HepG2 (cell line): ENCODE measurements at regions not wholly inside any gene's neighbourhood (a gene's known extent, or its start where the extent isn't known, plus 50 kb on each side); places are given as distances from the start of the nearest gene placed in this dataset.

Source experiments
- ATAC-seq: fragments of 200-7000 bp; cut with Tn5 transposase; 3 replicates; pipeline ENCODE4 v1.9.1; 2020; ENCODE audit warnings: mild to moderate bottlenecking, moderate library complexity
- BruUV-seq: library from RNA; stranded (reverse); fragments of 400-500 nt; replicated peaks from 2 replicates; lab custom pipeline; 2021; lab: Mats Ljungman, UMichigan
- CTCF ChIA-PET: fragments of 300-600 bp; formaldehyde crosslinking; extraction: SDS; loops from one replicate; lab custom pipeline; 2021; ENCODE audit warnings: low total read pairs, inconsistent platforms, low intra/inter-chr PET ratio; lab: Yijun Ruan, JAX
- POLR2A ChIA-PET: fragments of 350-600 bp; sonication (Branson Sonifier 250); formaldehyde crosslinking; loops from one replicate; lab custom pipeline; 2020; ENCODE audit warnings: antibody characterized with exemption, inconsistent platforms; lab: Yijun Ruan, JAX
- DNase-seq: peaks from one replicate; pipeline ENCODE4 v3.0.0-alpha.2; 2015; ENCODE audit warnings: low spot score
- FAIRE-seq: peaks from 3 replicates; lab custom pipeline; 2011; peaks lifted over from hg19 to GRCh38; lab: Jason Lieb, UNC
- H2AFZ ChIP-seq: one replicate; pipeline ENCODE4 v1.6.1; 2011; ENCODE audit warnings: low read length, inconsistent platforms
- H3K27ac ChIP-seq: fragments of 300-600 bp; 3 replicates; pipeline ENCODE4 v1.8.0; 2011; ENCODE audit warnings: mixed run types, mild to moderate bottlenecking, mixed read lengths, low read length, inconsistent platforms; ENCODE audit not compliant: insufficient read depth; ENCODE audit errors: extremely low read length
- H3K27me3 ChIP-seq, 2 experiments: fragments of 200-600 bp in 1 of 2; 2 replicates in 1 of 2; 3 replicates in 1 of 2; pipeline versions ENCODE4 v1.6.0 to v1.8.0; 2011; ENCODE audit warnings: low read length in 2 of 2, mild to moderate bottlenecking in 2 of 2, moderate library complexity in 2 of 2, inconsistent platforms in 1 of 2; ENCODE audit not compliant: insufficient read depth in 2 of 2, control insufficient read depth in 1 of 2
- H3K36me3 ChIP-seq, 2 experiments: fragments of 200-600 bp in 1 of 2; replicated peaks in 1 of 2; 2 replicates in 1 of 2; 3 replicates in 1 of 2; pipeline versions ENCODE4 v1.5.1 to v1.8.0; 2011; ENCODE audit warnings: low read length in 2 of 2, inconsistent platforms in 1 of 2; ENCODE audit not compliant: insufficient read depth in 2 of 2, control insufficient read depth in 1 of 2
- H3K4me1 ChIP-seq: 2 replicates; pipeline ENCODE4 v1.5.1; 2012; ENCODE audit warnings: low read length, inconsistent platforms; ENCODE audit not compliant: insufficient read depth
- H3K4me2 ChIP-seq: 2 replicates; pipeline ENCODE4 v1.6.0; 2011; ENCODE audit warnings: low read depth, low read length, inconsistent platforms
- H3K4me3 ChIP-seq, 3 experiments: fragments of 200-600 bp in 1 of 3; sonication (generic), shearing (Covaris generic) in 1 of 3; replicated peaks in 1 of 3; 2 replicates each; pipeline ENCODE4 v1.5.1; 2011 to 2016; ENCODE audit warnings: low read length in 3 of 3, inconsistent platforms in 2 of 3, low read depth in 2 of 3, mild to moderate bottlenecking in 2 of 3, control low read depth in 1 of 3, mixed read lengths in 1 of 3; ENCODE audit not compliant: insufficient read depth in 1 of 3
- H3K79me2 ChIP-seq: one replicate; pipeline ENCODE4 v1.6.1; 2011; ENCODE audit warnings: low read length, inconsistent platforms; ENCODE audit not compliant: insufficient read depth
- H3K9ac ChIP-seq: 2 replicates; pipeline ENCODE4 v1.6.0; 2011; ENCODE audit warnings: mild to moderate bottlenecking, low read depth, low read length, inconsistent platforms; ENCODE audit not compliant: insufficient read depth
- H3K9me3 ChIP-seq: 2 replicates; pipeline ENCODE4 v1.5.1; 2012; ENCODE audit warnings: mild to moderate bottlenecking, low read length
- H4K20me1 ChIP-seq: 2 replicates; pipeline ENCODE4 v1.6.0; 2011; ENCODE audit warnings: inconsistent platforms, mild to moderate bottlenecking, low read length, moderate library complexity; ENCODE audit not compliant: insufficient read depth
- ARID2 ChIP-seq: sonication (generic); formaldehyde crosslinking; IDR thresholded peaks from 2 replicates; pipeline ENCODE4 v1.8.1; 2022; ENCODE audit warnings: mild to moderate bottlenecking, missing genetic modification reagents, borderline replicate concordance
- CHD4 ChIP-seq: fragments of 200-600 bp; sonication (generic); IDR thresholded peaks from 2 replicates; pipeline ENCODE4 v1.7.0; 2017; ENCODE audit warnings: mild to moderate bottlenecking, low read length, borderline replicate concordance
- IRF2 ChIP-seq: IDR thresholded peaks from 2 replicates; pipeline ENCODE4 v1.6.1; 2018; ENCODE audit warnings: missing genetic modification reagents, missing compliant biosample characterization
- KAT8 ChIP-seq: IDR thresholded peaks from 2 replicates; pipeline ENCODE4 v1.6.1; 2016; ENCODE audit warnings: missing genetic modification reagents, missing compliant biosample characterization
- KMT2B ChIP-seq: IDR thresholded peaks from 2 replicates; pipeline ENCODE4 v1.6.1; 2016; ENCODE audit warnings: missing genetic modification reagents, missing compliant biosample characterization
- MXI1 ChIP-seq: IDR thresholded peaks from 3 replicates; pipeline ENCODE4 v1.6.1; 2012; ENCODE audit warnings: low read depth, low read length, inconsistent platforms, borderline replicate concordance
- NFAT5 ChIP-seq: sonication (generic); formaldehyde crosslinking; IDR thresholded peaks from 2 replicates; pipeline ENCODE4 v1.4.0; 2020; ENCODE audit warnings: missing genetic modification reagents
- RCOR2 ChIP-seq: IDR thresholded peaks from 2 replicates; pipeline ENCODE4 v1.6.1; 2016; ENCODE audit warnings: missing biosample characterization, missing genetic modification reagents
- SAFB2 ChIP-seq: sonication (generic); formaldehyde crosslinking; IDR thresholded peaks from 2 replicates; pipeline ENCODE4 v1.5.1; 2020; ENCODE audit warnings: missing genetic modification reagents, low read depth, mild to moderate bottlenecking, borderline replicate concordance
- ZNF260 ChIP-seq: sonication (generic); formaldehyde crosslinking; IDR thresholded peaks from 2 replicates; pipeline ENCODE4 v1.4.0; 2020; ENCODE audit warnings: missing genetic modification reagents, low read depth, mild to moderate bottlenecking, borderline replicate concordance
- ZNF782 ChIP-seq: sonication (generic); formaldehyde crosslinking; IDR thresholded peaks from 2 replicates; pipeline ENCODE4 v1.4.0; 2020; ENCODE audit warnings: missing genetic modification reagents, mild to moderate bottlenecking, borderline replicate concordance
- WGBS: methylation state at CpG from one replicate; pipeline ENCODE4 v1.1.6; 2017; ENCODE audit warnings: low lambda C conversion rate; 5-methylcytosine and 5-hydroxymethylcytosine counted together
- in situ Hi-C: cut with HindIII; loops from 2 replicates; pipeline ENCODE4 v1.10.0; 2017; ENCODE audit warnings: low pct_unique_long_range_greater_than_20kb; ENCODE audit not compliant: extremely low pct_ligation_motif_present
- intact Hi-C: fragments of 100-400 bp; cut with micrococcal nuclease; formaldehyde crosslinking; loops from one replicate; pipeline ENCODE4 v1.10.0; 2022; ENCODE audit not compliant: unreplicated experiment

GRCh38 chr5:4873652-4874051, 266.5 kb upstream of the ADAMTS16 start:
- 17% methylated on average over 6 of the region's 8 CpGs for WGBS

More at GRCh38 chr5:4873652-4874051, 266.5 kb upstream of the ADAMTS16 start:
- H3K27ac ChIP-seq, result no peak overlapping the region
- peaks cover 3 to 42% of the 10 kb centered on the region in 2 experiments; a peak in 4 of 5 replicates for H3K27me3 ChIP-seq
- DNase-seq (no peak), FAIRE-seq (no peak), ATAC-seq (no peak)
- TF ChIP-seq NFAT5 (CRISPR knock-in tag), result no peak
- TF ChIP-seq ARID2, result no peak
- TF ChIP-seq SAFB2, result no peak
- no peak for TF ChIP-seq IRF2 (CRISPR knock-in tag)
- no peak for TF ChIP-seq ZNF782 (CRISPR knock-in tag)
- TF ChIP-seq KMT2B (CRISPR knock-in tag), result no peak
- TF ChIP-seq ZNF260, result no peak
- TF ChIP-seq CHD4, result no peak
- TF ChIP-seq MXI1, result no peak
- no peak for TF ChIP-seq KAT8 (CRISPR knock-in tag)
- no peak for TF ChIP-seq RCOR2 (CRISPR knock-in tag)
- no peak overlapping the region for H3K9ac ChIP-seq
- no peaks in the 10 kb centered on the region for H3K9me3 ChIP-seq
- H3K4me2 ChIP-seq, result no peak overlapping the region
- no TSS peak for BruUV-seq
- H3K4me1 ChIP-seq, result no peaks in the 10 kb centered on the region
- in situ Hi-C loops (loop anchor here (10.0 kb wide), 1 partner anchor 261 kb away; no protein-coding TSS in a partner anchor), intact Hi-C loops (no loop called here)
- ChIA-PET CTCF (interaction anchor here (1.3 kb wide), 1 partner anchor 69 kb away, joined by 3 read pairs; no protein-coding TSS in a partner anchor), POLR2A (no interaction called here)
- H3K4me3 ChIP-seq, result no peak overlapping the region
- H3K36me3 ChIP-seq, result no peaks in the 10 kb centered on the region
- H3K79me2 ChIP-seq, result no peaks in the 10 kb centered on the region
- no peak overlapping the region for H2AFZ ChIP-seq
- no peaks in the 10 kb centered on the region for H4K20me1 ChIP-seq
